Inflammatory macrophage (primary cell): ENCODE measurements at regions not wholly inside any gene's neighbourhood (a gene's known extent, or its start where the extent isn't known, plus 50 kb on each side); places are given as distances from the start of the nearest gene placed in this dataset.
"Not testable (repeated sequence)": the region's sequence is repeated elsewhere in the genome, so short reads cannot be mapped to it uniquely, and the experiment has no call there.

Source experiments
- DNase-seq, 2 donors: peaks; one replicate each; pipeline ENCODE4 v3.0.0-alpha.2; 2020 to 2022

GRCh38 chr16:66045626-66046025 is 320.9 kb upstream of the CDH5 start:
- no peak for DNase-seq

- no peak for DNase-seq
Measured at GRCh38 chr16:66044556-66044955, 321.9 kb upstream of the CDH5 start.

GRCh38 chr16:66044089-66044488 is 322.4 kb upstream of the CDH5 start:
- DNase-seq = no peak

- no peak for DNase-seq
Measured at GRCh38 chr16:66043326-66043725, 323.2 kb upstream of the CDH5 start.

GRCh38 chr16:66042341-66042740 is 324.1 kb upstream of the CDH5 start:
- DNase-seq = no peak

GRCh38 chr16:66041907-66042306 is 324.6 kb upstream of the CDH5 start:
- DNase-seq = no peak

GRCh38 chr16:66039793-66040192 is 326.7 kb upstream of the CDH5 start:
- DNase-seq = no peak

DNA sequence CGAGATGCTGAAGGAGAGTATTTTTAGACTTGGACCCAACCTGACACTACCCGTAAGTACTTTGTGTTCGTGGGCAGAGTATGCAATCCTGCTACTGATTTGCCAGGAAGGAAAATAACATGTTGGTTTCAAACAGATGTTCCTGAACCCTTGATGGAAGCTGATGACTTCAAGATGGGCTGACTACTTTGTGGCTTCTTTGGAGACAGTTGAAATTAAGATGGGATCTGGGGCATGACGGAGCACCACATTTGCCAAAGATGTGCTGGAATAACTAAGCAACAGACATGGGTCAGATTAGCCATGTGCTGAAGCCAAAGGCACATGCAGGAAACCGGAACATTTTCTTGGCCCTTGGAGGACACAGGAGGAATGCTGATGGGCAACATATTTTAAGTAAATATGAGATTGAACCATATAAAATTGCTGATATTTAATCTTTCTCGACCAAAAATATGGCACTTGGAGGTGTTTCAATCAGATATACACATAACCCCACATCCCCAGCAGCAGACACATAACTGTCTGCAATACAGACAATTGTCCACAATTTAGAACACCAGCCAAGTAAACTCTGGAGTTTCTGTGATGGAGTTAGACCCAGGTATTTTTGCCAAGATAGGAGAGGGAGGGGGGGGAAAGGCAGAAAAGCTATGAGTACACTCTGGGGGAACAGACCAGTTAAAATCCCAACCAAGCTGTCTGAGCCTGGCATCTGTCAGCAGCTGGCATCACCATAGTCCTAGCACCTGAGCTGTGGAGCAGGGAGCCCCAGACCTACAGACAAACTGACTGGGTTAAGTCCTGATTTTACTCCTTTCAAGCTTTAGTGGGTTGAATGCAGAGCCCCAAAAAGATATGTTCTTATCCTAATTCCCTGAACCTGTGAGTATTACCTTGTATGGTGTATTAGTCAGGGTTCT is 329.4 kb upstream of the CDH5 start:
- DNase-seq = no peak

GRCh38 chr16:66036184-66036583 is 330.3 kb upstream of the CDH5 start:
- DNase-seq = no peak

GRCh38 chr16:66035096-66035495 is 331.4 kb upstream of the CDH5 start:
- no peak for DNase-seq

- DNase-seq = no peak
Measured at GRCh38 chr16:66032841-66033240, 333.6 kb upstream of the CDH5 start.

GRCh38 chr16:66030036-66030435 is 336.5 kb upstream of the CDH5 start:
- DNase-seq = no peak

GRCh38 chr16:66028510-66029216 is 337.8 kb upstream of the CDH5 start:
- no peak for DNase-seq

DNA sequence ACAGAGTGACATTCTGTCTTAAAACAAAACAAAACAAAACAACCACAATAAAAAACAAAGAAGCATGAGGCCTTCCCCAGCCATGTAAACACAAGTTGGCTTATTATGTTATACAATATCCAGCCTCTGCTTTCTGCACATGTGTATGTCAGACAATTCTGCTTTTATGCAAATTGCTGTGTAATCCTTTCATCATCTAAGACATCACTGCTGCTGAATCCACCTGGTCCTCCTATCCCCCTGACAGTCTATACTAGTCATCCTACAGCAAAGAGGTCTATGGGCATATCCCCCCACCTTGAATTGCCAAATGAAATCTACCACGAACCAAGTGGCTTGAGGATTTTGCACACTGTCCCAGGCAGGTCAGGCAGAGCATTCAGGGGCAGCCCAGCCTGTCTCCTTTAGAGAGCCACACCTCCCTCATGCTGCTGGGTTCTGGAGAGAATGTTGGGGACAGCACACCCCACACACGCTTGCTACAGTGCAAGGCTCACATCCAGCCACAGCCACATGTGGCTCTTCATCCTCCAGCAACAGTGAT is 339.6 kb upstream of the CDH5 start:
- DNase-seq = no peak

- no peak for DNase-seq
Measured at GRCh38 chr16:66026211-66026610, 340.3 kb upstream of the CDH5 start.

DNA sequence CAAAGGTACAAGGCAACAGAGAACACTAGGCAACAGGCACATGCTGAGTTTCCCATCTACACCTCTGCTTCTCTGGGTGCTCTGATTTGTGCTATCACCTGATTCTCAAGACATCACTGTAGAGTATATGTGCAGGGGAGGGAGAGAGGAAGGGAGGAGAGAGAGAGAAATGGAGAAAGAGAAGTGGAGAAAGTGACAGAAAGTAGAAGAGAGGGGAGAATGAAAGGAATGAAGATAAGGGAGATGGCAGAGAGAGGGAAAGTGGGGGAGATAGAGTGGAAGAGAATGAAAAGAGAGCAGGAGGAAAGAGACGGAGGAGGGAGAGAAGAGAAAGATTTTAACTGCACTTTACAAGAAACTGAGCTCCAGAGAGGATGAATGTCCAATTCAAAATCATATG is 340.7 kb upstream of the CDH5 start:
- DNase-seq = no peak

DNA sequence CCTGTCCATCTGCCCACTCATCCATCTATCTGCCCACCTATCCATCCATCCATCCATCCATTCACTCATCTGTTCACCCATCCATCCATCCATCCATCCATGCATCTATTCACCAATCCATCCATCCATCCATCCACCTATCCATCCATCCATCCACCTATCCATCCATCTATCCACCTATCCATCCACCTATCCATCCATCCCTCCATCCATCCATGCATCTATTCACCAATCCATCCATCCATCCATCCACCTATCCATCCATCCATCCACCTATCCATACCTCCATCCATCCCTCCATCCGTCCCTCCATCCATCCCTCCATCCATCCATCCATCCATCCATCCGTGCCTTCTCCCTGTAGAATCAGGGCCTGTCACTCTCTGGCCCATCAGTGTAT is 341.9 kb upstream of the CDH5 start:
- DNase-seq = not testable (repeated sequence)

DNA sequence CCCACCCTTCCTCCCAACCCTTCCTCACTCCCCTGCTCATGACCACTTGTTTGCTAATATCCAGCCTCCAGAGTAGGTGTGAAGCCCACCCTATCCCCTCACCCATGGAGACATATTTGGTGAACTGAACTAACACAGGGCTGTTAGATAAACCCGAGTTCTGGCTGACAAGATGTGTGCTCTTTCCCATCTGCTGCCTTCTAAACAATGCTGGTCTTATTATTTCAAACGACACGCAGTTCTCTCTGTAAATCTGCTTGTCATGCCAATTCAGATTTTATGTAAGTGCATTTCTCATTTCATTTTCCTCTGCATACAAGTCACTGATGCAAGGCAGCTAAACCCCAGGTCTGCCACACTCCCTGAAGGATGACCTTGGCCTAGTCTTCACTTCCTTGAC is 343.0 kb upstream of the CDH5 start:
- no peak for DNase-seq

- DNase-seq = no peak
Measured at GRCh38 chr16:66020642-66021041, 345.8 kb upstream of the CDH5 start.

DNA sequence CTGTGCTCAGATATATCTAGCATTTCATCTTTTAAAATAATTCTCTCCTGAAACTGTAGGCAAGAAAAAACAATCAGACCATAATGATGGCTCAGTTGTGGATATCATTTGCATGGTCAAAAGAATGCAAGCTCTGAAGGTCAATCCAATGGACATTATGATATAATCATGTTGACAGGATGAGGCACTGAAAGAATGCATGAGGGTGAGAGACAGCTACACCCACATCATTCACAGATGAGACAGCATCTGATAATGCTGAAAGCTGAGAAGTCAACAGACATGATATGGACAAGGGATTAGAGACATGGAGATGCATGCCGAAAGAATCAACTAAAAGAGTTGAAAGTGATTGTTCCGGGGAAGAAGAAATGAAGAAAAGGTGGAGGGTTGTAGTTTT is 346.4 kb upstream of the CDH5 start:
- DNase-seq = no peak

DNA sequence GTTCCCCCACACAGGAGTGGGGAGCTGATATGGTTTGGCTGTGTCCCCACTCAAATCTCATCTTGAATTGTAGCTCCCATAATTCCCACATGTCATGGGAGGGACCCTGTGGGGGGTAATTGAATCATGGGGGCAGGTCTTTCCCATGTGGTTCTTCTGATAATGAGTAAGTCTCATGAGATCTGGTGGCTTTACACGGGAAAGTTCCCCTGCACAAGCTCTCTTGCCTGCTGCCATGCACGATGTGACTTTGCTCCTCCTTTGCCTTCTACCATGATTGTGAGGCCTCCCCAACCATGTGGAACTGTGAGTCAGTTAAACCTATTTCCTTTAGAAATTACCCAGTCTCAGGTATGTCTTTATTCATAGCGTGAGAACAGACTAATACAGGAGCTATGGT is 347.0 kb upstream of the CDH5 start:
- DNase-seq = not testable (repeated sequence)

DNA sequence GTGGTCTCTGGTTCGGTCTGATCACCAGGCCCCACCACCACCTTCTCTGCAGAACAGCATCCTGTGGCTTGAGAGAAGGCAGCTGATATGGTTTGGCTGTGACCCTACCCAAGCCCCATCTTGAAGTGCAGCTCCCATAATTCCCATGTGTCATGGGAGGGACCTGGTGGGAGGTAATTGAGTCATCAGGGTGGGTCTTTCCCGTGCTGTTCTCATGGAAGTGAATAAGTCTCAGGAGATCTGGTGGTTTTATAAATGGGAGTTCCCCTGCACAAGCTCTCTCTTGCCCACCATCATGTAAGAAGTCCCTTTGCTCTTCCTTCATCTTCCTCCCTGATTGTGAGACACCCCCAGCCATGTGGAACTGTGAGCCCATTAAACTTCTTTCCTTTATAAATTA is 352.3 kb upstream of the CDH5 start:
- DNase-seq = no peak

GRCh38 chr16:66013486-66013885 is 353.0 kb upstream of the CDH5 start:
- DNase-seq = no peak

DNA sequence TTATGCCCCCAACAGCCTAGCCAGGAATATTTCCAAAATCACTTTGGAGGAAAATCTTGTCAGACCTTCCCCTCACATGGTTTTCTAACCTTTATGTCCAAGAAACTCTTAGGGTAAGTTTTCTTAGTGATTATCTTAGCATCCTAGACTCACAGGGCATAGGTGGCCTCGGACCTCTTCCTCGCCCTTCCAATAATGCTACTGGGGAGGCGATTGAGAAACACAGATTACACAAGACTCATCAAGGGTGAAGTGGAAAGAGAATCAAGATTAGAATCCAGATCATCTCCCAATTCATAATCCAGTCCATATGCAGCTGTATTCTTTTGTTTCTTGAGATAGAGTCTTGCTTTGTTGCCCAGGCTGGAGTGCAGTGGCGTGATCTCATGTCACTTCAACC is 358.4 kb upstream of the CDH5 start:
- no peak for DNase-seq
